ENCODE measurements at regions not wholly inside any gene's neighbourhood (a gene's known extent, or its start where the extent isn't known, plus 50 kb on each side); places are given as distances from the start of the nearest gene placed in this dataset.
A peak's percentile ranks its signal among the peaks of the same experiment; 100 is the strongest.

DNA sequence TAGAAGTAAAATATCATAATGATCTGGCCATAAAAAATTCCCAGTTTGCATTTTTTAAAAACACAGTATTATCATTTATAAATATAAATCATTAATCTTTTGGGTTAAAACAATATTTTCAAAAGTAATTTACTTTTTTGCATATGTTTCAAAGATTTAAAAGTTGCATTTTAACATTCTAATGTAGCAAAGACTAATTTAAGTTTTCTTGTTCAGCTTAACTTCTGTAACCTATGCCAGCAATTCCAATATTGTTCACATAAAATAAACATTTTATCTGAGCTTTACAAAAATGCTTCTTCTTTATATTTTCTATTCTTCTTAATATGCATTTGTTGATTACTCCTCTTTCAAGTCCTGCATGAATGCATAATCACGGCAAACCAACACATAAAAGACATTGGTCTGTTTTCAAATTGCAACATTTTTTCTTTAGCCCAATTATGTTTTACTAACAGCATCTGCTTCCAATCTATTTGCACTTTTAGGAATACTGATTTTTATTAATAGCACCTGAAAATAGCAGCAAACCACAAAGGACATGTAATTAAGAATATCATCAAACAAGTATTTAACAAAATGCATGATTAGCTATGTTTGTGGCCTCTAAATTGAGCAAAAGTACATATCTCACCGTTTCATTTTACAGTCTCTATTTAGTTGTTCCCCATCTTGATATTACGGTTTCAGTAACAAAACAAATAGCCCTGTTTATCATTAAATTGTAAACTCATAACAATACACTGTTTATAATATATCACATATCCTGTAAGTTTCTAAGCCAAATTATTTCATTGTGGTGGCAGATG is 286.9 kb upstream of the NFE2L3 start:
- no peak for DNase-seq

DNA sequence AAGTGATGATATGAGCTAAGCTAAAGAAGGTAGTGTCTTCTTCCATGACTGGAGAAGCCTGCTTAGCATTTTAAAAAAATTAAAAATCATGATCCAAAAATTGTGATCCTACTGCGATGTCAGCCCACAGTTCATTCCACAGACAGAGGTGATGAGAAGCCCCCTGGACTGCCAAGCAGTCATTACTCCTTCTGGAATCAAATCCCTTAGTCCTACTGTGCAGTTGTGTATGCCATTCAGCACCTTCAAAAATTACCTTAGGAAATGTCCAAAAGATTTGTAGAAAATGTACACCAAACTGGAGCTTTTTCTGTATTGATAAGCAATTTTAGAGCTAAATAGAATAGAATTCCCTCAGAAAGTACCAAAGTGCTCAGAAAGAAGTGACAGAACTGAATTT is 283.5 kb upstream of the NFE2L3 start:
- DNase-seq: no peak

DNA sequence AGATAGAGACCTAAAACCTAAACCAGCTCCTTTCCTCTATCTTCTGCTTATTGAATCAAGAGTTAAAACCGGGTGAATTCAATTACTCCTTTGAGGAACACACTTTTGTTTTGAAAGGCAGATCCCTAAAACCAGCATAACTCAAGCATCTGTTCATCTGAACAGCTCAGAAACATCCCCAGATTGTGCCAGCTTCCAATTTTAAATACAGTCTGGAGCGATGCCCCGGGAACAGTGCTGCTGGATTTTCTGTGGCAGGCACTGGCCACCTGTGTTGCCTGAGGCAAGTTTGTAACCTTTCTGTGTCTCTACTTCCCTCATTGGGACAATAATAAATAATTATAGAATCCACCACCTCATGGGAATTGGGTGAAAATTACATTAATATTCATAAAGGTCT is 281.4 kb upstream of the NFE2L3 start:
- DNase-seq: peak; percentile 8

DNA sequence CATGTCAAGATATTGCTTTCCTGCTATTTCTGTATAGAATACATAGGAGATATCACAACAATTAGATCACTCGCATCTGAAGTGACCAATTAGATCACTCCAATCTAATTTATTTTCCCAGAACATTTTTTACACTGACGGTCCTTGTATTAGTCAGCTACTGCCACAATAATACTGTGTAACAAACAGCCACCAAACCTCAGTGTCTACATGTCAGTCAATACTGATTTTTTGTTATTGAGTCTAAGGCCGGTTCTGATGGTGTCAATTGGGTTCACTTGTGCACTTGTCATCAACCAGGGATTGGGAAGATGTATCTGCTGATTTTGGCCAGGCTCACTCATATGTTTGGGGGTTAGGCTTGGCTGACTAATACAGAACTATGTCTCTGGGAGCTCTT is 275.9 kb upstream of the NFE2L3 start:
- DNase-seq: no peak

DNA sequence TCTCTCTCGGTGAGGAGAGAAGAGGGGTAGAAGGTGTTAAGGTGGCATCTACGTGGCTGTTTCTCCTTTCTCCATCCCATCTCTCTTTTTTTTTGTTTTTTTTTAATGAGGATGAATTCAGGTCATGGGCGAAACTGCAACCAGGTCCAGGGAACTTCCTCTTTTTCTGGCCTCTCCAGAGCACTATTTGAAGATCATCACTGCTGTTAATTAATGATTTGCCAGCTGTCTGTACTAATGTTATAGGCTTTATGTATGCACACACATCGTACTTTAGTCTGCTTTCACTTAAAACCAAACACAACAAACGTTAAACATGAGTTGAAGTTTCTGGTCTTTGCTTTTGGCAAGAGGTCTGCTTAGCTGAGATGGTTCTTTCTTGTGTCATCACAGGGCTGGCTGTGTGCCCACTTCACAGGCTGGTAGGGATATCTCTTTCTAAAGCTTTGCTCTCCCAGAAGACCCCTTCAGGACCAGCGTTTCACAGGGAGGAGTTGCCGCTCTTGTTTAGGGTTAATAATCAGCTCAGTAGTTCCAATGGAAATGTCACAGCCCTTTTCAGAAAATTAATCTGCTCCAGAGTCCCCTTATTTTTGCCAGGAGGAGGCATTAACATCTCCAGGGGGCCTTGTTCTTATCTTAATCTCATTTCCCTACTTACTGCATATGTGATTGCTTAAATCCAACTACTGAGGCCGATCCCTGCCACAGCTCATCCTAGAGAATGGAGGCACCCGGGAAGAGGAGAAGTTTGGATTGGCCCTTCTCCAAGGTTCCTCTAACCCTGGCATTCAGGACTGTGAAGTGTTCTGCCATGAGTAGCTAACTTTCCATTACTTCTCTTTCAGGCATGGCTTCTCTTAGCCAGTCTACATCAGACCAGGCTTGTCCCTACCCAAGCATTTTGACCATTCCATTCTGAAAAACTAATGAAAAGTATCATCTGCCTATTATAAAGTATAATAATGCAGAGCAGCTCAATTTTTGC is 273.9 kb upstream of the NFE2L3 start:
- no peak for DNase-seq

DNA sequence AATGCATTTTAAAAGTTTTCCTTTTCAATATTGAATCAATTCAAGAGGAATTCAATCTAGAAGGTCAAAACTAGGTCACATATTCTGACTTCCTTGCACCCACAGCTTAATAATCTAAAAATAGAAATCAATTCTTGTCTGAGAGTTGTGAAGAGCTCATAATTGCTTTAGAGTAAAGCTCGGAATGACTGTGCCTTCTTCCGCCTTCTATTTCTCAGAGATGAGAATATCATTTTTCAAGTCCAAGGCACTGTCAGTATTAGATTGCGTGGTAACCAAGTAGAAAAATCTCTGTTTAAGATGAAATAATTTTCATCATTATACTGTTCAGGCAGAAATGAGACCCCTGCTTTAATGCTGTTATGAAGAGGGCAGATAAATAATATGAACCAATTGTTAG is 272.2 kb upstream of the NFE2L3 start:
- no peak for DNase-seq

DNA sequence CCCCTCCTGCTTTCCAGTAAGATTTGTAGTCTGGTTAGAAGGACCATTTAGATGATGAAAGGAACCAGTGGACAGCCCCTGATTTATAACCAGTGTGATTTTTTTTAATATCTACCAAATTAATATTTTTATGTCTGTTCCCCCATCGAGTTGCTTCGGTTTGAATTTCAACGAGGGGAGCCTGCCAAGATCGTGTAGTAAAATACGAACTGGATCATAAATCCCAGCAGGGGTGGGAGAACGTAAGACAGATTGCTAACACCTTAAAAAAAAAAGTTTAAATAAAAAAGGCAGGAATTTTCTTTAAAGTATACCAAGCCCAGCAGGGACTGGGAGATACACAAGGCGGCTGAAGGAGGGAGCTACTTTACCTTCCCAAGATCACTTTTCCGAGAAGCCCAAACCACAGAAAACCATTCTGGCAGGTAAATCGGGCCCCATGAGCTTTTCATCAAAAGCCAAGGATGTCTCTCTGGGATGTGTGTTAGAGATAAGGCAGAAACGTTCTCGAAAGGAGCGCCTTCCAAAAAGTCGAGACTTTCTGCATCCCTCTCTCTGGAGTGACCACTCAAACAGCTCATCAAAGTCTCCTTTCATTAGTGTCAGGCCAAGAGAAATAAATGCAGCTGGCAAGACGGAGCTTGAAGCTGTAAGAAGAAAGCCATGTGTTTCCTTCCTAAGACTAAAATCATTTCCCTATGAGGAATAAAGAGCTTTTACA is 270.5 kb upstream of the NFE2L3 start:
- DNase-seq: no peak

DNA sequence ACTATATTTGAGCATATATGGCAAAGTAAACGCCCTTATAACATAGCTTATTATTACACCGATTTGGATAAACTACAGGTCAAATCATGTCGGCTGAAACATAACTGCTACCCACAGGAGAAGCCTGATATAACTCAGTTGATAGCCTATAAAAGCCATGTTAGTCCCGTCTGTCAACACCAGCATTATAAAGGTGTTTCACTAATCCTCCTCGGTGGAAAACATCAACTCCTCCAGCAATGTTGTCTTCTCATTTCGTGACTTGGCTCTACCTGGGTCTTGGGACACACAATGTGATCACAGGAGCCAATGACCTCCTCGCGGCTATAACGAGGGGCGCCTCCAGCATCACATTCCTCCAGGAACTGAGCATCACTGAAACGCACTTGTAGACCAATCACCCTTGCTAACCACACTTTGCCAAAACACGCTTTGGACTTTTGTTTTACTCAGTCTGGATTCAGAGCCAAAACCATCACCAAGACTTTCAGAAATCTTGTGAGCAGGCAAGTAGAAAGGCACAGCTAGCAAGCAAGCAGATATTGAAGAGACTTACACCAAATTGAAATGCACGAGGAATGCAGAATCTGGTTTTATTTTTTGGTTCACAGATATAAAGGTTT is 269.7 kb upstream of the NFE2L3 start:
- no peak for DNase-seq

DNA sequence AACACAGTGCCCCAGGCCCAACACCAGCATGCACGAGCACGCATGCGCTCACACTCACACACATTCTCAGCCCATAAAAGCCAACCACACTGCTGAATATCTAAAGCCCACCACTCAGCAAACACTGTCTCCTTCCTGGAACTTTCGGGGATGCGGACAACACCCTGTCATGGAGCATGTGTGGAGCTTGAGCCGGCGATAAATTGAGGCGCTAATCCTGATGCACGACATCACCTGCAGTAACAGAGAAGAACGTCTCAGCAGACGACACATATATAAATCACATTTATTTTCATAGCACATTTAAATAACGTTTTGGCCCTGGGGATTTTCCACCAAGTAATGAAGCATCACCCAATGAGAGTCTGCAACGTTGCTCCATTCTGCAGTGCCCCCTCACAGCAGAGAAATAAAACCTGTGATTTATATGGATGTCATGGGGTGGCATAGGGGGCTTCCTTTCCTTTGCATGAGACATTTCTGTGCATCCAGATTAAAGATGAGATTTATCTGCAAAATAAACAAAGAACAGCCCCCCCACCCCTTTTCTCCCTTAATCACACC is 267.7 kb upstream of the NFE2L3 start:
- DNase-seq: no peak

DNA sequence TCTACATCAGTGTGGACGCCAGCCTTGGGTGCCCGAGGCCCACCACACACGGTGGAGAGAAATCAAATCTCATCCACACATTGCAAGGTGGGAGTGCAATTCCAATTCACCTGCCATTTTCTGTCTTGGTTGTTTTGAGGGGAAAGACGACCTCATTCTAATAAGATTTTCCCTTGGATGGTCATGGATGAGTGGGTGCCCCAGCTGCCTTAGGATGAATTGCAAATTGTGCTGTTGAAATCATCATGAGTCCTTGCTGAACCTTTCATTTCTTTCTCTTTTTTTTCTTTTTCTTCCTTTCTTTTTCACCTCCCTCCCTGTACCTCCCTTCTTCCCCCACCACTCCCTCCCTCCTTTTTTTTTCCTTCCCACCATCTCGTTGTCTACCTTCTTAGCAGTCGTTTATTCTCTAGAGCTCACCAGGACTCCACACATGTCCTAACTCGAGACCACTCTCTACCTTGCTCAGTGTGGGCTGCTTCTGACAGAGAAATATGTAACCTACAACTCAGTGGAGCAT is 266.9 kb upstream of the NFE2L3 start:
- DNase-seq: no peak

DNA sequence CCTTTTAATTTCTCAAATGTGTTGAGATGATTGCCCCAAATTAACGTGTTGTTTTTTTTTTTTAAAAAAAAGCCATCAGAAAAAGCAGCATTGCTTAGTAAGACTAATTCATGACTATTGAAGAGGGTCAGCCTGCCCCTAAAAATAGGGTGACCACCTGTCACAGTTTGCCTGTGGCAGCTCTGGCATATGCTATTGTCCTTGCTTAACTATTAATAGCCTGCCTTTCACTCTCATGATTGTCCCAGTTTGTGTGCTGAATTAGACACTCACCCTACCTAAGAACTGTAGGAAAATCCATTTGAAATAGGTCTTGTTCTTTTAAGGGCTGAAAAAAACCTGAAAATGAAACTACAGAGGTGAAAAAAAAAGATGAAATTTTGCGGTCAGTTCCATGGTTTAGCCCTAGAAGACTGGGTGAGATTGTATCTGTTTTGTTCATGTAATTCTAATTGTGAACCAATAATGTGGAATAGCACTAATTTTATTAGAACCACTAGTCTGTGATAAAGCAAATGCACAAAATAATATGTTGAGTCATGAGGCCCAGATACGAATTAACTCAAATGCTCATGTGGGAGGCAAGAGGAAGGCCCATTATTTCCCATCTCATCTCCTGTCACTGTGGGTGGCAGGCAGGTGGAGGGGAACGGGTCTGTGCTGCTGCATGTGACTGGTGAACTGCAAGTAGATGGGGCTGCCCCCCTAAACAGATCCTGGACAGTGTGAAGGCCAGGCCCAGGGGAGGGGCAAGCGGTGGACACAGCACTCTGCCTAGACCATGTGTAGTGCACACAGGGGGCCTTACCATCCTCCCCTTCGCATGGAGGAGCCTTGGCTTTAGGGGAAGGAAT is 265.4 kb upstream of the NFE2L3 start:
- DNase-seq: no peak

DNA sequence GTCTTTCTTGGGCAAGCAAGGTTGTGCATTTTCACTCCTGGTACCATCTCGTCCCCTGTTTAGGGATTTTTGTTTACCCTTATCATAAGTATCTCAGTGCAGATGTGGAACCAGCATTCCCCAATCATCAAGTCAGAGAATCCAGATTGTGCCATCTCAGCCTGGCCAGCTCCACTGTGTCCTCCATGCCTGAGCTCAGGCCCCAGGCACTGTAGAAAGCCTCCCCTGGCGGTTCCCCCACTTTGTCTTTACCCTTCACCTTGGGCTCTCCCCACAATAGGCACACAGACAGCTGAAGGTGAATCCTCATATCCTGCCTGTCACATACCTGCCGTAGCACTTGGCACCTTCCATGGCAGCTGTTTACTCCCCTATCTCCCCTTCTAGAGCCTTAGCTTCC is 264.7 kb upstream of the NFE2L3 start:
- DNase-seq: no peak

DNA sequence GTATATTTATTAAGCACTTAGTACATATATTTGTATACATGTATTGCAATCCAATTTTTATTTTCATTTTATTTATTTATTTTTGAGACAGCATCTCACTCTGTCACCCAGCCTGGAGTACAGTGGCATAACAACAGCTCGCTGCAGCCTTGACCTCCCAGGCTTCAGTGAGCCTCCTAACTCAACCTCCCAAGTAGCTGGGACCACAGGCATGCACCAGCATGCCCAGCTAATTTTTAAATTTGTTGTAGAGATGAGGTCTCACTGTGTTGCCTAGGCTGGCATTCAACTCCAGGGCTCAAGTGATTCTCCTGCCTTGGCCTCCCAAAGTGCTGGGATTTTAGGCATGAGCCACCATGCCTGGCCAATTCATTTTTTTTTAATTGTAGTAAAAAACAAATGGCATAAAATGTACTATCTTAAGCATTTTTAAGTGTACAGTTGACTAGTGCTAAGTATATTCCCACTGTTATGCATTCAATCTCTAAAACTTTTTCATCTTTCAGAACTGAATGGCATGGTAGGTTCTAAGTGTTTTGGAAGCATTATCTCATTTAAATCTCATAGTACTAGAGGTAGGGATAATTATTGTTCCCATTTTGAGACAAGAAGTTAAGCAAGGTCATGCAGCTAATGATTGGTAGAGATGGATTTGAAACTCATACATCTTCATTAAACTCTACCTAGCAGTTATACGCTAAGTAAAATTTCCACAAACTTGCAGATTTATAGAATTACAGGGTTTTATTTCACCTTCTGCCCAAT is 264.0 kb upstream of the NFE2L3 start:
- DNase-seq: no peak

DNA sequence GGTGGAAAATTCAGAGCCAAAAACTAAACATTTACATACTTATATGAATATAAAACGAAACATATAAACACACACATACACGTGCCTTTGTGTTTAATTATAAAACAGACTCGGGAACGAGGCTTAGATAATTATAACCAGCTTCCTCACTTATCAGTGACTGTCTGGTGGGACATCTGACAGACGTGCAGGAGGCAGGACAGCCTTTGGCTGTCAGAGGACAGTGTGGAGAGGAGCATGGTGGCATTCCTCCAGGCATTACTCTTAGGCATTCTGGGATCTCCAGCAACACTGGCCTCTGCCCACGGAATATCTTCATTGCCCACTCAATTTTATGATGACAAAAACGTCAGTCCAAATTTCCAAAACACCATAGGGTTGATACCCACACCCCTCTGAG is 262.2 kb upstream of the NFE2L3 start:
- DNase-seq: no peak

DNA sequence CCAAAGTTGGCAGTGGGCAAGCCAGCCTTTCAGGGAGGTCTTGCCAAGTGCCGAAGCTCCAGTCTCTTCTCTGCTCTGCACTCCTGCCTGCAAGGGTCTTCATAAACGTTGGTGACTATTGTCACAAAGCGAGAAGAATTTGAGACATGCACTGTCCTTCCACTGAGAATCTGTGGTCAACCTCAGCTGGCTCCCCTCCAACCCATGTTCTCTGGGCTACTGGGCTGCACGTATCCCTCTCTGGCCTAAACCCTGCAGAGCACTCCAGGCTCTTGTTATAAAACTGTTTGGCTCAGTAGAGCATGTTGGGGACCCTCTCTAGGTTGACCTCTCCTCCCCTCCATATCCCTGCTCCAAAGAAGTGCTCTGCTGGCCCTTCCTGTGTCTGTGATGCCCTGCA is 260.4 kb upstream of the NFE2L3 start:
- DNase-seq: no peak

DNA sequence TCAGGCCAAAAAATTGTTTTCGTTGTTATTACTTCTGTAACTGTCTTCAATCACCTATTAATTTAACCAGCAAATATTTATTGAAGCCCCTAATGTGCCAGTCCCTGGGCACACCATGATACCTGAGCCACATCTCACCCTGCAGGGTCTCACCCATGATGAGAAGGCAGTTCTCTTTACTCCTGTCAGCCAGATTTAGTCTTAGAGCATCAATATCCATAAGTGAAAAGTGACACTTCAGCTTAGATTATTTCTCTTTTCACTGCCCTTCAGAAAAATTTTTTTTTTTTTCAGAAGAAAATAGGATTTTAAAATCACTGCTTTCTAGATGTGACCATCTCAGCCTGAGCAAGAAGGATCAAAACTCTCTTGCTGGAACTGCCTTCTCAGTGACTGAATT is 258.6 kb upstream of the NFE2L3 start:
- DNase-seq: no peak

DNA sequence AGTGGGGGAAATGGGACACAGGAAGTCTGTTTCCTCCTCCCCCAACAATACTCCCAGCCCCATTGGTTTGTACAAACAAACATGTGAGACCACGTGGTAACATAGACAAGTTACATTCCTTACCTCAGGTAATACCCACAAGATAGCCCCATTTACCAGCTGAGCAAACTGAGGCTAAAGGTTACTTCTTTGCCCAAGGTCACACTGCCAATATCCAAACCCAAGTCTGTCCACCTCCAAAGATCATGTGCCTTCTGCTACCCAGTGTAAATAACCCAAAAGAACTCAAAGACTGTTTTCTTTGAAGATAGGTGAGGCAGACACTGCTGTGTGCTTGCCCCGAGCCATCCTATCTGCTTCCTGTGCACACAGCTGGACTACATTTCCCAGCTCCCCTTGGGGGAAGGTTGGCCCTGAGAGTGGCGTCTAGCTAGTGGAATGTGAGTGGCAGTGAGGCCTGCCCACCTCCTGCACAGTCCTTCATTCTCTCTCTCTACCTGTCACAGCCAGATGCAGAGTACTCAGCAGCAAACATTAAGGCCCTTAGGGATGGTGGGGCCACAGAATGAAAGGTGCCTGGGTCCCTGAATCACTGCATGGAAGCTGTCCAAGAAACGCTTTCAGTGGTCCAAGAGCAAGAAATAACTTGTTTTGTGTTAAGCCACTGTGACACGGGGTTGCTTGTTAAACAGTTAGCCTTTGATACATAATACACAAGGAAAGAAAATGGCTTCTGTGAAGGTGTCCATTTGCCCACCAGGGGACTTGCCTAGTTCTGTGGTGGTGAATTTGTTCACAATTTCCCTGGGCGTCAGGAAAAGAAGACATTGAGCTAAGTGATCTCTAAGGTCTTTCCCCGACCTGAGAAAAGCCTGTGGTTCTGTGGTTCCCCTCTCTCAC is 257.7 kb upstream of the NFE2L3 start:
- no peak for DNase-seq

DNA sequence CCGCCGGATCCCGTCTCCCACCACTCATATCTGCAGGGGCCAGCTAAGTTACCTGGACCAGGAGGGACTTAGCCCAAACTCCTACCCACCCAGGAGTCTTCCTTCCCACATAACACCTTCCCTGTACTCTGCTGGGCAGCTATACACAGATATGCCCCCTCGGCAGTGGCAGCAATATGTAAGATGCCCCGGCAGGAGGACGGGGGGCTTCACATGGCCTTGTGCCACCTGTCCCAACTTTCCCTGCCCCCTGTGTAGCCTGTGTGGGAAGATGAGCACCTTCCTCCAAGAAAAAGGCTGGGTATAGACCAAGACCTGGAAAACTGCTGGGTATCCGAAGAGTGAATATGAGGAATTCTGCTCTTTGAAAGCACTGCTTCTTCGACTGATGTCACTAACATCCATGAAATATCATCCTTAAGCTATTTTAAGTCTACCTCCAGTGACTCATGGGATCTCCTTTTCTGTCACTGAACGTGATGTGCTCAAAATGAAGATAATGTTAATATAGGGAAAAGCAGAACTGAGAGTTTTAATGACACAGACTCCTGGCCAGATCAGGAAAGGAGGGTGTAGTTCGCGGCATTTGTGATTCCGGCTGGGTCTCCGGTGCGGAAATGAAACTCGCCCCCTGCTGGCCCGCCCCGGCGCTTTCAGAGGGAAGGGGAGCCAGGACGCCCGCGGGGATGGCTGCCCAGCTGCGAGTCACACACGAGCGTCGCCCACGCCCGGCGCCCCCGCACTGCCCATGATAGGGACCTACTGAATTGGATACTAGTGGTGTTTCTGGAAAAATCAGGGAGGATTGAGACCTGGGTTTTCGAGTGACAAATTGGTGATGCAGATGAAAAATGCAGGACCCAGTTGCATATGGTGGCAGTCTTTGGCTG is 256.9 kb upstream of the NFE2L3 start:
- DNase-seq: no peak
